Kidney (tissue), 13 donors: ENCODE measurements at regions not wholly inside any gene's neighbourhood (a gene's known extent, or its start where the extent isn't known, plus 50 kb on each side); places are given as distances from the start of the nearest gene placed in this dataset.

Source experiments
- DNase-seq, 5 donors: peaks; one replicate each; pipeline ENCODE4 v3.0.0-alpha.2; 2013 to 2020
- FAIRE-seq: peaks from 2 replicates; lab custom pipeline; 2012; peaks lifted over from hg19 to GRCh38; lab: Jason Lieb, UNC
- H3K27ac ChIP-seq, 2 donors: one replicate each; pipeline ENCODE4 v1.7.0; 2013; ENCODE audit warnings: low read depth in 2 of 2, low read length in 2 of 2, inconsistent platforms in 1 of 2
- H3K27me3 ChIP-seq: one replicate; pipeline ENCODE4 v1.7.1; 2013; ENCODE audit warnings: low read length, inconsistent platforms; ENCODE audit not compliant: control insufficient read depth, insufficient read depth
- H3K36me3 ChIP-seq, 3 donors: one replicate each; pipeline versions ENCODE4 v1.7.0 to v1.7.1; 2013; ENCODE audit warnings: low read length in 3 of 3, control low read depth in 1 of 3, inconsistent platforms in 1 of 3; ENCODE audit not compliant: insufficient read depth in 3 of 3, control insufficient read depth in 2 of 3
- H3K4me1 ChIP-seq, 3 donors: one replicate each; pipeline versions ENCODE4 v1.7.0 to v1.7.1; 2013; ENCODE audit warnings: low read length in 3 of 3, inconsistent platforms in 1 of 3, low read depth in 1 of 3; ENCODE audit not compliant: control insufficient read depth in 2 of 3, insufficient read depth in 2 of 3
- H3K4me3 ChIP-seq, 3 donors: one replicate each; pipeline versions ENCODE4 v1.7.0 to v1.8.1; 2013; ENCODE audit warnings: low read length in 3 of 3, control low read depth in 1 of 3, inconsistent platforms in 1 of 3
- H3K9ac ChIP-seq, 3 donors: one replicate each; pipeline versions ENCODE4 v1.7.0 to v1.7.1; 2013; ENCODE audit warnings: low read length in 3 of 3, control low read depth in 1 of 3, inconsistent platforms in 1 of 3
- H3K9me3 ChIP-seq, 3 donors: one replicate each; pipeline versions ENCODE4 v1.7.0 to v1.7.1; 2013; ENCODE audit warnings: low read length in 3 of 3, control low read depth in 1 of 3, inconsistent platforms in 1 of 3; ENCODE audit not compliant: control insufficient read depth in 2 of 3, insufficient read depth in 1 of 3
- intact Hi-C: fragments of 100-400 bp; cut with DNase I; formaldehyde crosslinking; loops from one replicate; pipeline ENCODE4 v1.11.1; 2022
- TF ChIP-seq, protein P1 (sequence below): IDR thresholded peaks from 3 replicates; pipeline ENCODE4 v1.5.1; 2012; ENCODE audit warnings: mild to moderate bottlenecking, moderate library complexity, borderline replicate concordance; ENCODE audit not compliant: insufficient read depth; ENCODE audit errors: extremely low read depth
- donor health status: control.
- donor health status: control.
- donor health status: control.
- donor health status: control.
- donor health status: control.
- donor health status: DM: yes; HTN: yes; CAD: no.
- donor health status: Normal renal cell carcinoma (clear cell type).

DNA sequence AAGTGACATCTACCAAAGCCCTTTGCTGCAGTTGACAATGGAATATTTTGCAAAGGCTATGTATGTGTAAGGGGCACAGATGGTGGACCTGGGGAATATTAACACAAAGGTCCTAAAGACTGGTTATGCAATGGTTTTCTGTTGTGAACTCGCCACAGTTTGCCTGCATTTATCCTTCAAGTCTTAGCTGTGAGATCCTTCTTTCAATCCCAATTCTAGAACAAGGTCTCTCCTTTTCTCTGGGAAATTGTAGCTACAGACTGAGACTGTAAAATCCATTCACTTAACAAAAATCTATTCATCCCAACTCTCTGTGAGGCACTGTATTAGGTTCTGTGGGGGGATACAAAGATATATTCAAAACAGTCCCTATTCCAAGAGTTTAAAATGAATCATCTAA is 250.4 kb downstream of the GPM6A start:
- no peak for FAIRE-seq
- no peak overlapping the region for H3K27ac ChIP-seq
- no peaks in the 10 kb centered on the region for H3K9me3 ChIP-seq
- H3K9ac ChIP-seq = no peak overlapping the region
- DNase-seq = no peak
- no peaks in the 10 kb centered on the region for H3K36me3 ChIP-seq
- H3K27me3 ChIP-seq = no peaks in the 10 kb centered on the region
- no peak overlapping the region for H3K4me3 ChIP-seq
- TF ChIP-seq, protein P1, sequence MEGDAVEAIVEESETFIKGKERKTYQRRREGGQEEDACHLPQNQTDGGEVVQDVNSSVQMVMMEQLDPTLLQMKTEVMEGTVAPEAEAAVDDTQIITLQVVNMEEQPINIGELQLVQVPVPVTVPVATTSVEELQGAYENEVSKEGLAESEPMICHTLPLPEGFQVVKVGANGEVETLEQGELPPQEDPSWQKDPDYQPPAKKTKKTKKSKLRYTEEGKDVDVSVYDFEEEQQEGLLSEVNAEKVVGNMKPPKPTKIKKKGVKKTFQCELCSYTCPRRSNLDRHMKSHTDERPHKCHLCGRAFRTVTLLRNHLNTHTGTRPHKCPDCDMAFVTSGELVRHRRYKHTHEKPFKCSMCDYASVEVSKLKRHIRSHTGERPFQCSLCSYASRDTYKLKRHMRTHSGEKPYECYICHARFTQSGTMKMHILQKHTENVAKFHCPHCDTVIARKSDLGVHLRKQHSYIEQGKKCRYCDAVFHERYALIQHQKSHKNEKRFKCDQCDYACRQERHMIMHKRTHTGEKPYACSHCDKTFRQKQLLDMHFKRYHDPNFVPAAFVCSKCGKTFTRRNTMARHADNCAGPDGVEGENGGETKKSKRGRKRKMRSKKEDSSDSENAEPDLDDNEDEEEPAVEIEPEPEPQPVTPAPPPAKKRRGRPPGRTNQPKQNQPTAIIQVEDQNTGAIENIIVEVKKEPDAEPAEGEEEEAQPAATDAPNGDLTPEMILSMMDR = no peak
- intact Hi-C loops = no loop called here
- H3K4me1 ChIP-seq = no peaks in the 10 kb centered on the region

DNA sequence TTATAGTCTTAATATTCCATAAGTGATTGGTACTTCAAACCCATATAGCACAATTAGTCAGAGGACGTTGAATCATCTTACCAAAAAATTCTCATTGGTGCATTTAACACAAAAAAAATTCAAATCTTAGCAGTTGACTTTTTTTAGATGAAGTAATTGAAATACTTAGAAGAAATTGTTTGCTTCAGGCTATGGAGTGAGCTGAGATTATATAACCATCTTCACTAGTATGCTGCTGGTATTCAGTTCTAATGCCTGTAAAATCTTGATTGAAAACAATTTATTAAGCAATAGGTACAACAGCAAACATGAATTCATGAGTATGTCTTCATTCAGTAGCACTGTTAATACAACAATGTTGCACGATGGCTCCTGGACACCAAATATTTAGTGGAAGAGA is 250.0 kb downstream of the GPM6A start:
- no peaks in the 10 kb centered on the region for H3K4me1 ChIP-seq
- no peaks in the 10 kb centered on the region for H3K36me3 ChIP-seq
- H3K27me3 ChIP-seq = no peaks in the 10 kb centered on the region
- no peak overlapping the region for H3K9ac ChIP-seq
- TF ChIP-seq, protein P1 = no peak
- H3K9me3 ChIP-seq = no peaks in the 10 kb centered on the region
- intact Hi-C loops = no loop called here
- no peak for FAIRE-seq
- no peak overlapping the region for H3K4me3 ChIP-seq
- no peak overlapping the region for H3K27ac ChIP-seq
- DNase-seq = no peak

DNA sequence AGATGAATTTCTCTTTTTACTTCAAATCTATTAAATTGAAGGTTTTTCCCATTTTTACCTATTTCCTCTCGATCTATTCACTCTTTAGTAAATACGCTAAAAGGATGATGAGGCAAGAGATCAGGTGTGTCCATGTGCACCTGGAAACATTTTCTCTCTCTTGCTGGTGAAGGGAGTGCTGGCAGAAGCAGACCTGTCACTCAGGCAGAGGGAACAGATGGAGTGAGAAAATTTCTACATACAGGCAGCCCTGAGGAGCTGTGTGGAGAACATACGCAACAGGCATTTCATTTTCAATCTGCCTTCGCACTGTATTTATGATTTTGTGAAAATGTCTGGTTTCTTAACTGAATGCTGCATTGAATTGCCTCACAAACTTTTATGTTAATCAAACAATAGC is 249.5 kb downstream of the GPM6A start:
- TF ChIP-seq, protein P1 = no peak
- no peak overlapping the region for H3K4me3 ChIP-seq
- intact Hi-C loops = no loop called here
- no peaks in the 10 kb centered on the region for H3K27me3 ChIP-seq
- no peaks in the 10 kb centered on the region for H3K4me1 ChIP-seq
- no peak for FAIRE-seq
- H3K27ac ChIP-seq = no peak overlapping the region
- H3K36me3 ChIP-seq = no peaks in the 10 kb centered on the region
- no peak overlapping the region for H3K9ac ChIP-seq
- DNase-seq = no peak
- no peaks in the 10 kb centered on the region for H3K9me3 ChIP-seq
